GM12865 (cell line): ENCODE measurements at regions not wholly inside any gene's neighbourhood (a gene's known extent, or its start where the extent isn't known, plus 50 kb on each side); places are given as distances from the start of the nearest gene placed in this dataset.

Experiments used
- DNase-seq: peaks from one replicate; pipeline ENCODE4 v3.0.0; 2010; ENCODE audit warnings: low read depth
- H3K4me3 ChIP-seq: 2 replicates; pipeline ENCODE4 v1.5.1; 2011; ENCODE audit warnings: mild to moderate bottlenecking, low read depth, low read length, control low read depth
- TF ChIP-seq, protein P1 (sequence below): IDR thresholded peaks from 2 replicates; pipeline ENCODE4 v1.5.1; 2011; ENCODE audit warnings: low read length, control low read depth, low read depth, inconsistent platforms; ENCODE audit not compliant: insufficient read depth; ENCODE audit errors: missing control alignments

DNA sequence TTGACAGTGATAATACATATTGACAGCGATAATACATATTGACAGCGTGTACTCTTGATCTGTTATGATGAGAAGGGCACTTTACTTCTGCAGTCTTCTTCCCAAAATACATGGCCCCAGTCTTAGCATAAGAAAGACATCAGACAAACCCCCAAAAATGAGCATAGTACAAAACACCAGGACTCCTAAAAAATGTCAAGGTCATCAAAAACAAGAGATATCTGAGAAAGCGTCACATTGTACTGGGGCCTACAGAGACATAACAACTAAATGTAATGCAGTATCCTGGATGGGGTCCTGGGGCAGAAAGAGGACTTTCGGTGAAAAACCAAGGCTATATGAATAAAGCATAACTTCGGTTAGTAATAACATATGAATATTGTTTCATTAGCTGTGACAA lies 731.5 kb upstream of the SGCG start:
- no peak overlapping the region for H3K4me3 ChIP-seq
- TF ChIP-seq, protein P1, sequence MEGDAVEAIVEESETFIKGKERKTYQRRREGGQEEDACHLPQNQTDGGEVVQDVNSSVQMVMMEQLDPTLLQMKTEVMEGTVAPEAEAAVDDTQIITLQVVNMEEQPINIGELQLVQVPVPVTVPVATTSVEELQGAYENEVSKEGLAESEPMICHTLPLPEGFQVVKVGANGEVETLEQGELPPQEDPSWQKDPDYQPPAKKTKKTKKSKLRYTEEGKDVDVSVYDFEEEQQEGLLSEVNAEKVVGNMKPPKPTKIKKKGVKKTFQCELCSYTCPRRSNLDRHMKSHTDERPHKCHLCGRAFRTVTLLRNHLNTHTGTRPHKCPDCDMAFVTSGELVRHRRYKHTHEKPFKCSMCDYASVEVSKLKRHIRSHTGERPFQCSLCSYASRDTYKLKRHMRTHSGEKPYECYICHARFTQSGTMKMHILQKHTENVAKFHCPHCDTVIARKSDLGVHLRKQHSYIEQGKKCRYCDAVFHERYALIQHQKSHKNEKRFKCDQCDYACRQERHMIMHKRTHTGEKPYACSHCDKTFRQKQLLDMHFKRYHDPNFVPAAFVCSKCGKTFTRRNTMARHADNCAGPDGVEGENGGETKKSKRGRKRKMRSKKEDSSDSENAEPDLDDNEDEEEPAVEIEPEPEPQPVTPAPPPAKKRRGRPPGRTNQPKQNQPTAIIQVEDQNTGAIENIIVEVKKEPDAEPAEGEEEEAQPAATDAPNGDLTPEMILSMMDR: no peak
- no peak for DNase-seq

GRCh38 chr13:22451327-22451741 lies 729.4 kb upstream of the SGCG start:
- DNase-seq: no peak
- H3K4me3 ChIP-seq: no peak overlapping the region
- TF ChIP-seq, protein P1: no peak

- TF ChIP-seq, protein P1: no peak
- no peak overlapping the region for H3K4me3 ChIP-seq
- no peak for DNase-seq
These were observed 726.2 kb upstream of the SGCG start for GRCh38 chr13:22454586-22454985.

DNA sequence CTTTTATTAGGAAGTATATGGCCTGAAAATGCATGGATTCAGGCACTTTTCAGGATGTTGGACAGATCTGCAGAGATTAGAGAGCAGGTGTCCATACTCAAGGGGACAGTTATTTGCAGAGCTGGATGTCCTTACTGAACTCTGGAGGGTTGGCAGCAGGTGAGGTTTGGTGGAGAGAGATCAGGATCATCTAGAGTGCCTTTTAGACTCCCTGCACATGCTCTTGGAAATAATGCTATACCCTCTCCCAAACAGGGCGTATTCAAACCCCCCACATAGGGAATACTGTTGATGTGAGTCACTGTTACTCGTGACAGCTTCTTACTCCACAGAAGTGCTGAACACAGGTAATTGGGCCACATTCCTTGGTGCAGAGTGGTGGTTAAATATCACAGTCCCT lies 725.7 kb upstream of the SGCG start:
- H3K4me3 ChIP-seq: no peak overlapping the region
- DNase-seq: no peak
- TF ChIP-seq, protein P1: no peak

GRCh38 chr13:22461854-22462490 lies 718.8 kb upstream of the SGCG start:
- H3K4me3 ChIP-seq: no peak overlapping the region
- TF ChIP-seq, protein P1: no peak
- DNase-seq: peak; percentile 27

DNA sequence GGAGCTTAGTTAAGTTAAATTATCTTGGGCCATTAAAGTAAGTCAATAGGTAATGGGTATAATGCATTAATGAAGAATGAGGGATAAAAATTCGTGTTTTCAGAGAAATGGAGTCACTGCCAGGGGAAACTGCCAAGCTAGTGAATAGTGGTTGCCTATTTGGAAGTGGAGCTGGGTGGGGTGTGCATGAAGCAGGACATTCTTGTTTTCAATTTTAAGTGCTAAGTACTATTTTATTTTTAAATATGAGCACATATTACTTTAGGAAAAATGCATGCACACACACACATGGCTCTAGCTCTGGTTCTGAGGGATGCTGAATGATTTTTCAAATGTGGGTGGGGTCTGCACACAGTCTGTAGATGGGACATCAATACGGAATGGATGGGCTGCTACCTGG lies 717.7 kb upstream of the SGCG start:
- no peak for DNase-seq
- TF ChIP-seq, protein P1: no peak
- no peak overlapping the region for H3K4me3 ChIP-seq

GRCh38 chr13:22468045-22468444 lies 712.7 kb upstream of the SGCG start:
- no peak for DNase-seq
- H3K4me3 ChIP-seq: no peak overlapping the region
- TF ChIP-seq, protein P1: no peak
